ENCODE measurements at regions not wholly inside any gene's neighbourhood (a gene's known extent, or its start where the extent isn't known, plus 50 kb on each side); places are given as distances from the start of the nearest gene placed in this dataset.

- H3K9me3 ChIP-seq = no peaks in the 10 kb centered on the region
- H3K27me3 ChIP-seq = no peaks in the 10 kb centered on the region
- H3K4me1 ChIP-seq (ENCODE audit: insufficient read depth) = no peaks in the 10 kb centered on the region
- TF ChIP-seq EP300 (IDR thresholded peaks at IDR 0.05) (no peak), CTCF (IDR thresholded peaks at IDR 0.05) (no peak), POLR2A (IDR thresholded peaks at IDR 0.05) (no peak)
- H3K4me3 ChIP-seq = no peak overlapping the region
- H3K36me3 ChIP-seq = no peaks in the 10 kb centered on the region
- H3K27ac ChIP-seq = no peak overlapping the region
- intact Hi-C loops (cut with DNase I) = no loop called here
- no peak for DNase-seq
- WGBS, 3 donors = 85 to 87% (median 87%) methylated on average over 17 of the region's 17 CpGs
These were observed 65.1 kb upstream of the DUSP22 start for GRCh38 chr6:227074-227782.

GRCh38 chr6:227812-228338, 64.4 kb upstream of the DUSP22 start:
- H3K4me3 ChIP-seq = no peak overlapping the region
- H3K27ac ChIP-seq = no peak overlapping the region
- intact Hi-C loops (cut with DNase I) = no loop called here
- WGBS, 3 donors = 72 to 81% (median 78%) methylated on average over 9 of the region's 9 CpGs
- no peaks in the 10 kb centered on the region for H3K9me3 ChIP-seq
- H3K4me1 ChIP-seq (ENCODE audit: insufficient read depth) = no peaks in the 10 kb centered on the region
- no peaks in the 10 kb centered on the region for H3K27me3 ChIP-seq
- no peak for DNase-seq
- TF ChIP-seq CTCF (IDR thresholded peaks at IDR 0.05) (no peak), EP300 (IDR thresholded peaks at IDR 0.05) (no peak), POLR2A (IDR thresholded peaks at IDR 0.05) (no peak)
- H3K36me3 ChIP-seq = no peaks in the 10 kb centered on the region

GRCh38 chr6:228881-229651, 63.2 kb upstream of the DUSP22 start:
- intact Hi-C loops (cut with DNase I) = no loop called here
- Histone ChIP-seq H3K9me3 (no peaks in the 10 kb centered on the region), H3K36me3 (no peaks in the 10 kb centered on the region), H3K27me3 (no peaks in the 10 kb centered on the region), H3K4me3 (no peak overlapping the region), H3K27ac (no peak overlapping the region), H3K4me1 (ENCODE audit: insufficient read depth) (no peaks in the 10 kb centered on the region)
- WGBS, 3 donors = 87% methylated on average over 15 of the region's 15 CpGs
- no peak for DNase-seq
- no peak for TF ChIP-seq EP300 (IDR thresholded peaks at IDR 0.05)
- no peak for TF ChIP-seq POLR2A (IDR thresholded peaks at IDR 0.05)
- TF ChIP-seq CTCF (IDR thresholded peaks at IDR 0.05) = no peak

- Histone ChIP-seq H3K4me1 (ENCODE audit: insufficient read depth) (no peaks in the 10 kb centered on the region), H3K9me3 (no peaks in the 10 kb centered on the region), H3K36me3 (no peaks in the 10 kb centered on the region), H3K27me3 (no peaks in the 10 kb centered on the region), H3K27ac (no peak overlapping the region), H3K4me3 (no peak overlapping the region)
- DNase-seq = no peak
- intact Hi-C loops (cut with DNase I) = no loop called here
- WGBS, 3 donors = 83 to 85% (median 85%) methylated on average over 4 of the region's 4 CpGs
- TF ChIP-seq POLR2A (IDR thresholded peaks at IDR 0.05) (no peak), CTCF (IDR thresholded peaks at IDR 0.05) (no peak), EP300 (IDR thresholded peaks at IDR 0.05) (no peak)
These were observed 60.5 kb upstream of the DUSP22 start for GRCh38 chr6:231779-232178.
